B cell (primary cell): ENCODE measurements at regions not wholly inside any gene's neighbourhood (a gene's known extent, or its start where the extent isn't known, plus 50 kb on each side); places are given as distances from the start of the nearest gene placed in this dataset.

Experiments used
- CTCF ChIP-seq: fragments of 200-600 bp; IDR thresholded peaks from one replicate; pipeline ENCODE4 v1.8.0; 2022; ENCODE audit warnings: antibody characterized with exemption, mild to moderate bottlenecking
- EZH2 ChIP-seq: IDR thresholded peaks from 2 replicates; pipeline ENCODE4 v1.6.1; 2012; ENCODE audit warnings: borderline replicate concordance, low read depth, mild to moderate bottlenecking, moderate library complexity, low read length; ENCODE audit not compliant: insufficient read depth, poor library complexity, severe bottlenecking

- TF ChIP-seq CTCF (no peak), EZH2 (no peak)
Observed at GRCh38 chr19:56900573-56901097, 60.1 kb upstream of the PEG3 start.
